ENCODE measurements at regions not wholly inside any gene's neighbourhood (a gene's known extent, or its start where the extent isn't known, plus 50 kb on each side); places are given as distances from the start of the nearest gene placed in this dataset.

- TF ChIP-seq CTCF (conservative IDR thresholded peaks at IDR 0.05; ENCODE audit: low read length) = no peak
- no peak for TF ChIP-seq EZH2phosphoT487 (IDR thresholded peaks at IDR 0.05; ENCODE audit: borderline replicate concordance, low read depth, low read length)
Observed at GRCh38 chr13:111535523-111535811, 215.0 kb downstream of the TEX29 start.
